ENCODE measurements at regions not wholly inside any gene's neighbourhood (a gene's known extent, or its start where the extent isn't known, plus 50 kb on each side); places are given as distances from the start of the nearest gene placed in this dataset.

DNA sequence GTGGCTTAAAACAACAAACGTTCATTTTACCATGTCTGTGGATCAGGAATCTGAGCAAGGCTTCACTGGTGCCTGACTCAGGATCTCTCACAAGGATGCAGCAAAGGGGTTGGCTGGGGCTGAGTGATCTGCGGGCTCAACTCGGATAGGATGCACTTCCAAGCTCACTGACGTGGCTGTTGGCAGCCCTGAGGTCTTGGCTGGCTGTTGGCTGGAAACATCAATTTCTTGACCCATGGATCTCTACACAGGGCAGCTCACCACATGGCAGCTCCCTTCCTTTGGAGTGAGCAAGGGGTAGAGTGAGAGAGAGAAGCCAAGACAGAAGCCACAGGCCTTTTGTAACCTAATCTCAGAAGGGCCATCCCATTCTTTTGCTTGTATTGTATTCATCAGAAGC lies 202.1 kb downstream of the NXNL2 start:
- no peak for DNase-seq

GRCh38 chr9:88737876-88738275 lies 202.9 kb downstream of the NXNL2 start:
- DNase-seq: no peak

DNA sequence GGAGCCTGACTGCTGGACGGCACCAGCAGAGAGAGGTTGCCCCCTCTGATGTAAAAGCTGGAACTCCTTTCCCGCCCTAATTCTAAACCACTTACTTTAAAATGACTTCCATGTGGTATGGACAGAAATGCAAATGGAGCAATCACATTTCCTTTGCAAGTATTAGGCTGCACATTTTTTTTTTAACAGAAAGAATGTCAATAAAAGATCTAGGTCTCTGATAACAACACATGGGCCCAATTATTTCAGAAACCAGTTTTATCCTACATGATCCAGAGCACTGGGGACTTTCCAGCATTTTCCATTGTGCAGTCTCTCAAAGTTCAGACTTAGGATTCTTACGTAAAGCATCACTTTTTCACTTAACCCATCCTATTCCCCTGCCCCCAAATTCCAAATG lies 203.7 kb downstream of the NXNL2 start:
- peak; percentile 58 for DNase-seq

- no peak for DNase-seq
These were observed 204.4 kb downstream of the NXNL2 start for GRCh38 chr9:88739373-88739772.

GRCh38 chr9:88740844-88741243 lies 205.9 kb downstream of the NXNL2 start:
- DNase-seq: no peak

DNA sequence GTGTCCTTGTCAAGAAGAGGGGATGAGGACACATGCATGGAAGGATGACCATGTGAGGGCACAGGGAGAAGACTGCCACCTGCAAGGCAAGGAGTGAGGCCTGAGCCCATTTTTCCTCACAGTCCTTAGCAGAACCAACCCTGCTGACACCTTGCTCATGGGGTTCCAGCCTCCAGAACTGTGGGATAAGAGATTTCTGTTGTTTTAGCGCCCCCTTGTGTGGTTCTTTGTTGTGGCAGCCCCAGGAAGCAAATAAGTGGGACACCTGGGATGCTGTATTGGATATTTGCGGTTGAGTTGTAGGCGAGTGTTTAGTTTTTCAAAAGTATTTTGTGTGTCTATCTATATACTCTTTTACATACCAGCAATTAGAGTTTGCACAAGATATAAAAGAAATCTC lies 206.4 kb downstream of the NXNL2 start:
- no peak for DNase-seq

- peak; percentile 55 for DNase-seq
These were observed 207.5 kb downstream of the NXNL2 start for GRCh38 chr9:88742483-88742882.

- DNase-seq: no peak
These were observed 207.9 kb downstream of the NXNL2 start for GRCh38 chr9:88742905-88743304.

GRCh38 chr9:88745276-88746001 lies 210.5 kb downstream of the NXNL2 start:
- DNase-seq: peak; percentile 40

DNA sequence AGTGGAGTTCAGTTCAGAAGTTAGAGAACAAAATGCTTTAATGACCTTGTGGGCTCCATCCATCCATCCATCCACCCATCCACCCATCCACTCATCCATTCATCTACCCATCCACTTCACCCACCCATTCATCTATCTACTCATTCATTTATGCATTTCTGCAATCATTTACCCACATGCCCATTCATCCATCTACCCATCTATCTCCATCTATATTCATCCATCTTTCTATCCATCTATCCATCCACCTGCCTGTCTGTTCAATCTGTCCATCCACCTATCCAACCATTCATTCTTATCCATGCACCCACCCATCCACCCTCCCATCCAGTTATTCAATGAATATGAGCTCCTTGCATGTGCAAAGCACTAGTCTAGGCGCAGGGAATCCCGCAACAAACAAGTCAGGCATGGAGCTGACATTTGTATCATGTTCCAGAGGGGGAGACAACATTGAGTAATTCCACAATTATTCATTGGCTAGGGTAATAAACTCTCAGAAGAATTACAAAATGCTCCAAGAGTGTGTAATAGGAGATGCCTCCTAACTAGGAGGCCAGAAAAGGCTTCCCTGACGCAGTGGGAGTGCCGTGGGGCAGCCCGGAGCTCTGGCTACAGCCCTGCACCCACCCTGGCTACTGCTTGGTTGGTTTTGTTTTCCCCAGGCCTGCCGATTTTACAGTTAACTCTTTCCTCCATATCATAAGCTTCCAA lies 211.2 kb downstream of the NXNL2 start:
- DNase-seq: peak; percentile 84

DNA sequence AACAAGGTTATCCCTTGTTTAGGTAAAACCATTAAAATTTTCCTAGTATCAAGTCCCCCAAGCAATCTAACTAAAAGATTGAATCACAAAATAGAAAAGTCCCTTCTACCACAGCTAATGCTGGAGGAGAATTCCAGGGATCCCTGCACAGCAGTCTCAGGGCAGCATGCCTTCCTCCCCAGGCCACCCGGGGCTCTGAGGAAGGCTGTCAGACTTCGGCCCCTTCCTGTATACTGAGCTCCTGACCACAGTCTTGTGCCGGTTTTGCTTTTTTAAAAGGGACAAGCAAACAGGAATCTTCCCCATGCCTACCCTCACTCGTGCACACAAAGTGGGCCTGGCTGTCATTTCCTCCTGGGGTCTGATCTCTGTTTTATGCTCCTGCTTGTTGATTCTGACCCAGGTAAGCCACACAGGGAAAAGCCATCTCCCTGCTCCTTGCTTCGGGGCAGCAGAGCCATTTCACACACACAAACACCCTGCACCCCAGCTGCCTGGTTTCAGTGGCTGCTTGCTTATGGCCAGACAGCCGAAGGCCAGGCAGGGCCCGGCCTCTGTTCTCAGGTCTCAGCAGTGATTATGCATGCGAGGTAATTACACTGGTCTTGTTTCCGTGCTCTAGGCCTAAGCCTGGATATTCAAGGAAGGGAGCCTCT lies 211.9 kb downstream of the NXNL2 start:
- DNase-seq: peak; percentile 49

DNA sequence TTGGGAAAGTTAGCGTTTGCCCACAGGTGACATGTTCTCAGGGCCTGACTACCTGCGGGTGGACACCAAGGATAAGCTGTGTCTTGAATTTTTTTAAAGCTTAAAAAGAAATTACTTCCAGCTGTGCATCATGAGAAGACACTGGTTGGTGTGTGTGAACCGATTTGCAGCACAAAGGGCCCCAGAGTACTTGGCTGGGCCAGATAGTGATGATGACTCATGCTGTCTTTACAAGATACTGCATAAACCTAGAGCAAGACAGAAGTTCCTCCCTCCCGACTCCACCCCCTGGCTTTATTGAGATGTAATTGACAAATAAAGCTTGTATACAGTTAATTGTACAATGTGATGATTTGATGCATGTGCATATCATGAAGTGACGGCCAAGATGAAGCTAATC lies 212.8 kb downstream of the NXNL2 start:
- peak; percentile 87 for DNase-seq

- peak; percentile 63 for DNase-seq
These were observed 213.7 kb downstream of the NXNL2 start for GRCh38 chr9:88748566-88749261.

GRCh38 chr9:88749420-88749819 lies 214.4 kb downstream of the NXNL2 start:
- peak; percentile 88 for DNase-seq

- no peak for DNase-seq
These were observed 215.9 kb downstream of the NXNL2 start for GRCh38 chr9:88750832-88751360.

DNA sequence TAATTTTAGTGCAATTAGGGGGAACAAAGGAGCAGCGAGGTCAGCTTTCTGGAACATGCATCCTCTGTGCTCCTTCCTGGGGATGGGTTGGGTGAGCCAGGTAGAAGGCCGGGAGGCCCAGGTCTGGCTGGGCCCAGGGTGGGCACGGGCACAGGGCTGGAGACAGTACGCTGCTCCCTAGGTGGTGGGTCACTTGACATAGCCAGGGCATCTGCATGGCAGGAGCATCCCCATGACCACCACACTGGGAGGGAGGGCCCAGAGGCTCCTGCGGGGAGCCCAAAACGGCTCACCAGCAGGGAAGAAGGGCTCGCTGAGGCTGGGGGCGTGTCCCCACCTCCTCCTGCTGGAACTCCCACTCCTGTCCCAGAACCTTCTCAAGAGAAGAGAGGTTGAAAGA lies 216.8 kb downstream of the NXNL2 start:
- DNase-seq: no peak

DNA sequence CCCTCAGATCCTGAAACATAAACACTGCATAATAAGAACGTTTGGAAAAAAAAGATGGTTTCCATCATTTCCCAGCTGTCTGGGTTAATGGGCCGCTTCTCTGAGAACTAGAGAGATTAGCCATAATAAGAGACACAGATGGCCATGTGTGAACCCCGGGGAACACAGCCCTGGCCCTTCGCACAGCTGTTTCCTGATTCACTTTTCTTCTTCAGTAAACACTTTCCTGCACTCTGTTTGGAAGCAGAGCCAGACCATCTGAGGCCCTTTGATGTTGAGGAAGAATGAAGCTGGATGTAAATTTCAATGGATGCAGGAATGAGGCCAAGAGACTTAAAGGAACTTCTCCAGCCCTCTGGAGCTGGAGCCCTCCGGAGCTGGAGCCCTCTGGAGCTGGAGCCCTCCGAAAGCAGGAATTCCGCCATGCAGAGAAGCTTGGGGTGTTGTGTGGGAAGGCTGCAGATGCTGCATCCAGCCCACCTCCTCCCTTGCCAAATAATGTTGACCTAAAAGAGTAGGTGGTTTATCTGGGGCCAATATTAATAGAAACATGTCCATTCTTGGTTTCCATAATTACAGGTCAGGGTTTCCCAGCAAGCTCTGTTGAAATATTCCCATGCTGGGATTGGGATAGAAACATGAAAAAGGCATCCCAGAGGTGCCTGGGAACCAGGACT lies 218.9 kb downstream of the NXNL2 start:
- no peak for DNase-seq

GRCh38 chr9:88754452-88754851 lies 219.5 kb downstream of the NXNL2 start:
- no peak for DNase-seq

DNA sequence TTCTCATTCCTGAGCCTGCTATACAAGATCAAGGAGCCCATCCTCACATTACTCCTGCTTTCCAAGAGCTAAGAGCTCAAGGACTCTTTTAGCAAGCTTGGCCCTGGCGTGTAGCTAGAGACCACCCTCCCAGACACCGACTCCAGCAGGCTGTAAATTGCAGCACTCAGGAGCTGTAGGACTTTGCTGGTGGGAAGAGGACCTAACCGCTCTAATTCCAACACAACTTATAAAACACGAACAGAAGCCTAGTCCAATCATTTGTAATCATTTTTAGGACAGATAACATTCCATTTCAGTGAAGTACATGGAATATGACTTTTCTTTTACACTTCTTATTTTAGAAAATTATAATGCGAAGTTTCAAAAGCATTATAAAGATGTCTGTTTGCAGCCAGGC lies 219.9 kb downstream of the NXNL2 start:
- no peak for DNase-seq

DNA sequence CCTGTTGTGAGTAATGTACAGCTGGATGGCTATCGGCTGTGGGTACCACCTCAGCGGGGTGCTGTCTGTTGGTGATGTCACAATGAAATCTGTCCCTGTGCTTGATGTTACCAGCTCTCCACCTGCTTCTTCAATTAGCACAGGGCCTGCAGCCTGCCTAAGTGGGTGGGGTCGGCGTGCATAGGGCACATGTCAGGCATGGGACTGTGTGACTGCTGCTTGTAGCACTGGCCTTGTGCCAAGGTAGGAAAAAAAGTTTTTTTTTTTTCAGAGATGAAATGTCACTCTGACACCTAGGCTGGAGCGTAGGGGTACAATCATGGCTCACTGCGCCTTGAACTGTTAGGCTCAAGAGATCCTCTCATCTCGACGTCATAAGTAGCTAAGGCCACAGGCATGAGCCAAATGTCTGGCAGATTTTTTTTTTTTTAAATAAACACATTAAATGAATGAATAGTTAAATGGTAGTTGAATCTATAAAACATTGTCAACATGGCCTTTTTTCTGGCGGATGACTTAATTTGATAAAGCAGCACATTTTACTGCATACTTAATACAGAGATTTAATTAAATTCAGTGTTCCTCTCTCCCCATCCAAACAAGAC lies 222.5 kb downstream of the NXNL2 start:
- DNase-seq: no peak

GRCh38 chr9:88759364-88759763 lies 224.4 kb downstream of the NXNL2 start:
- DNase-seq: no peak
